ENCODE measurements at regions not wholly inside any gene's neighbourhood (a gene's known extent, or its start where the extent isn't known, plus 50 kb on each side); places are given as distances from the start of the nearest gene placed in this dataset.

GRCh38 chr6:19983374-19983773 lies 146.2 kb downstream of the ID4 start:
- Histone ChIP-seq H4K20me1 (ENCODE audit: insufficient read depth, low read length, poor library complexity, severe bottlenecking) (no peaks in the 10 kb centered on the region), H3K4me3 (ENCODE audit: low read length, poor library complexity, severe bottlenecking) (no peak overlapping the region), H3K27me3 (ENCODE audit: insufficient read depth, low read length, poor library complexity, severe bottlenecking) (no peaks in the 10 kb centered on the region), H3K9me2 (replicated peaks; ENCODE audit: low read depth, low read length) (no peaks in the 10 kb centered on the region), H3K79me2 (ENCODE audit: insufficient read depth, low read length) (no peaks in the 10 kb centered on the region), H3F3A (ENCODE audit: low read depth) (no peaks in the 10 kb centered on the region), H3K9me3 (ENCODE audit: insufficient read depth, low read depth, low read length) (no peaks in the 10 kb centered on the region), H3K9ac (ENCODE audit: low read depth, low read length, poor library complexity, severe bottlenecking) (no peak overlapping the region), H3K36me3 (ENCODE audit: insufficient read depth, low read length) (no peaks in the 10 kb centered on the region), H2AFZ (ENCODE audit: low read length) (no peak overlapping the region), H3K4me1 (ENCODE audit: insufficient read depth, low read length, poor library complexity, severe bottlenecking) (no peaks in the 10 kb centered on the region), H3K4me2 (ENCODE audit: low read depth, low read length, poor library complexity, severe bottlenecking) (no peak overlapping the region)
- no peak for TF ChIP-seq EZH2phosphoT487 (IDR thresholded peaks at IDR 0.05; ENCODE audit: borderline replicate concordance)

GRCh38 chr6:19986691-19987438 lies 149.7 kb downstream of the ID4 start:
- Histone ChIP-seq H3F3A (ENCODE audit: low read depth) (no peaks in the 10 kb centered on the region), H3K4me3 (ENCODE audit: low read length, poor library complexity, severe bottlenecking) (no peak overlapping the region), H3K9me2 (replicated peaks; ENCODE audit: low read depth, low read length) (no peaks in the 10 kb centered on the region), H3K4me1 (ENCODE audit: insufficient read depth, low read length, poor library complexity, severe bottlenecking) (no peaks in the 10 kb centered on the region), H4K20me1 (ENCODE audit: insufficient read depth, low read length, poor library complexity, severe bottlenecking) (no peaks in the 10 kb centered on the region), H3K36me3 (ENCODE audit: insufficient read depth, low read length) (no peaks in the 10 kb centered on the region), H2AFZ (ENCODE audit: low read length) (no peak overlapping the region), H3K27me3 (ENCODE audit: insufficient read depth, low read length, poor library complexity, severe bottlenecking) (no peaks in the 10 kb centered on the region), H3K4me2 (ENCODE audit: low read depth, low read length, poor library complexity, severe bottlenecking) (no peak overlapping the region), H3K9ac (ENCODE audit: low read depth, low read length, poor library complexity, severe bottlenecking) (no peak overlapping the region), H3K9me3 (ENCODE audit: insufficient read depth, low read depth, low read length) (no peaks in the 10 kb centered on the region), H3K79me2 (ENCODE audit: insufficient read depth, low read length) (no peaks in the 10 kb centered on the region)
- TF ChIP-seq EZH2phosphoT487 (IDR thresholded peaks at IDR 0.05; ENCODE audit: borderline replicate concordance) (no peak), CTCF (conservative IDR thresholded peaks at IDR 0.05; ENCODE audit: low read length) (no peak)

- no peak overlapping the region for H3K4me3 ChIP-seq (ENCODE audit: low read length, poor library complexity, severe bottlenecking)
- no peaks in the 10 kb centered on the region for H3K79me2 ChIP-seq (ENCODE audit: insufficient read depth, low read length)
- no peak overlapping the region for H3K9ac ChIP-seq (ENCODE audit: low read depth, low read length, poor library complexity, severe bottlenecking)
- H3F3A ChIP-seq (ENCODE audit: low read depth) = no peaks in the 10 kb centered on the region
- no peak overlapping the region for H2AFZ ChIP-seq (ENCODE audit: low read length)
- H3K36me3 ChIP-seq (ENCODE audit: insufficient read depth, low read length) = no peaks in the 10 kb centered on the region
- TF ChIP-seq CTCF (conservative IDR thresholded peaks at IDR 0.05; ENCODE audit: low read length) (no peak), EZH2phosphoT487 (IDR thresholded peaks at IDR 0.05; ENCODE audit: borderline replicate concordance) (no peak)
- no peaks in the 10 kb centered on the region for H4K20me1 ChIP-seq (ENCODE audit: insufficient read depth, low read length, poor library complexity, severe bottlenecking)
- H3K9me3 ChIP-seq (ENCODE audit: insufficient read depth, low read depth, low read length) = no peaks in the 10 kb centered on the region
- H3K27me3 ChIP-seq (ENCODE audit: insufficient read depth, low read length, poor library complexity, severe bottlenecking) = peaks cover 10% of the 10 kb centered on the region
- H3K9me2 ChIP-seq (replicated peaks; ENCODE audit: low read depth, low read length) = no peaks in the 10 kb centered on the region
- H3K4me1 ChIP-seq (ENCODE audit: insufficient read depth, low read length, poor library complexity, severe bottlenecking) = no peaks in the 10 kb centered on the region
- no peak overlapping the region for H3K4me2 ChIP-seq (ENCODE audit: low read depth, low read length, poor library complexity, severe bottlenecking)
Measured at GRCh38 chr6:19988555-19988954, 151.4 kb downstream of the ID4 start.

- TF ChIP-seq EZH2phosphoT487 (IDR thresholded peaks at IDR 0.05; ENCODE audit: borderline replicate concordance) (no peak), CTCF (conservative IDR thresholded peaks at IDR 0.05; ENCODE audit: low read length) (no peak)
- Histone ChIP-seq H4K20me1 (ENCODE audit: insufficient read depth, low read length, poor library complexity, severe bottlenecking) (no peaks in the 10 kb centered on the region), H2AFZ (ENCODE audit: low read length) (no peak overlapping the region), H3F3A (ENCODE audit: low read depth) (no peaks in the 10 kb centered on the region), H3K27me3 (ENCODE audit: insufficient read depth, low read length, poor library complexity, severe bottlenecking) (peaks cover 25% of the 10 kb centered on the region), H3K9me3 (ENCODE audit: insufficient read depth, low read depth, low read length) (no peaks in the 10 kb centered on the region), H3K79me2 (ENCODE audit: insufficient read depth, low read length) (no peaks in the 10 kb centered on the region), H3K4me3 (ENCODE audit: low read length, poor library complexity, severe bottlenecking) (no peak overlapping the region), H3K9me2 (replicated peaks; ENCODE audit: low read depth, low read length) (0 out of 2 replicates have a peak, but pooled peaks cover 3% of the 10 kb centered on the region), H3K9ac (ENCODE audit: low read depth, low read length, poor library complexity, severe bottlenecking) (no peak overlapping the region), H3K4me2 (ENCODE audit: low read depth, low read length, poor library complexity, severe bottlenecking) (no peak overlapping the region), H3K4me1 (ENCODE audit: insufficient read depth, low read length, poor library complexity, severe bottlenecking) (no peaks in the 10 kb centered on the region), H3K36me3 (ENCODE audit: insufficient read depth, low read length) (no peaks in the 10 kb centered on the region)
Measured at GRCh38 chr6:19991176-19991575, 154.0 kb downstream of the ID4 start.
